GM12878 (cell line): ENCODE measurements at regions not wholly inside any gene's neighbourhood (a gene's known extent, or its start where the extent isn't known, plus 50 kb on each side); places are given as distances from the start of the nearest gene placed in this dataset.

Source experiments
- CREB1 ChIP-seq: IDR thresholded peaks from 2 replicates; pipeline ENCODE4 v1.6.1; 2012; ENCODE audit warnings: low read depth, mild to moderate bottlenecking, inconsistent platforms
- IRF4 ChIP-seq: IDR thresholded peaks from 2 replicates; pipeline ENCODE4 v1.6.1; 2011; ENCODE audit warnings: low read depth, low read length
- SRF ChIP-seq, 2 experiments: IDR thresholded peaks; 2 replicates each; pipeline ENCODE4 v1.6.1; 2011; ENCODE audit warnings: low read depth in 2 of 2, low read length in 2 of 2, mild to moderate bottlenecking in 1 of 2, moderate library complexity in 1 of 2
- STAT3 ChIP-seq: IDR thresholded peaks from 2 replicates; pipeline ENCODE4 v1.6.1; 2011; ENCODE audit warnings: low read depth, low read length, improper control_type of control experiment
- ZNF217 ChIP-seq: fragments of 450-650 bp; IDR thresholded peaks from 2 replicates; pipeline ENCODE4 v1.6.1; 2017; ENCODE audit warnings: antibody characterized with exemption, mild to moderate bottlenecking
- TF ChIP-seq, protein P1 (sequence below): IDR thresholded peaks from 2 replicates; pipeline ENCODE4 v1.6.1; 2012; ENCODE audit warnings: improper control_type of control experiment, low read depth, low read length; ENCODE audit not compliant: insufficient replicate concordance
- TF ChIP-seq, protein P2 (sequence below): fragments of 450-650 bp; formaldehyde crosslinking; IDR thresholded peaks from 2 replicates; pipeline ENCODE4 v1.4.0; 2020; ENCODE audit warnings: mild to moderate bottlenecking, moderate library complexity

DNA sequence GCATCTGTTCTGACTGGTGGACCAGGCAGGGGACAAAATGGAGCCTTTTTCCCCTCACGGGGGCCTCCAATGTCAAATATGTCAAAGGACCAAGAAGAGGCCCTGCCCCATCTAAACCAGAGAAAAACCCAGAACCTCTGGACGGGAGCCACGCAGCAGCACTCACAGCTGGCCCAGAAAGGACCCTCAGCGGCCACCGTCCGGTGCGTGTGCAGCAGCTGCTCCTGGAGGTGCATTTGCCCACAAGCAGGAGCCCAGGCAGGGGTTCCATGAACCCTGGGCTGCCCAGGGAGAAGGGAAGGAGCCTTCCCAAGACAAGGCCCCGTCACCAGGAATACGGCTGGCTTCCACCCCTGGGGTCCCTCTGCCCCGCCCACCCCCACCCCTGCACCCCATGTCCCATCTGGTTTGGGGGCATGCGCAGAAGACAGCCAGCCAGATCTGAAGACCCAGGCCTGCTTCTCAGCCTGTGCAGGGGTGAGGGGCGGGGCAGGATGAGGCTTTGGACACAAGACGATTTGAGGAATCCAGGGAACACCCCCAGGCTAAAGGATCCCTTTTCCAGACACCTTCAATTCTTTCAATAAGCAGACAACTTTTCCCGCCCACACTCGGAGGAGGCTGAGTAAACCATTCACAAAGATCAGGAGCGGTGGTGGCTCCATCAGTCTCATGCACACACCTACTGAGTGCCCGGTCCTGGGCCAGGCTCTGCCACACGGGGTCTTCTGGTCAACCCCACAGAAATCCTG lies 423.1 kb downstream of the SHANK2 start (continued):
- TF ChIP-seq, protein P1, sequence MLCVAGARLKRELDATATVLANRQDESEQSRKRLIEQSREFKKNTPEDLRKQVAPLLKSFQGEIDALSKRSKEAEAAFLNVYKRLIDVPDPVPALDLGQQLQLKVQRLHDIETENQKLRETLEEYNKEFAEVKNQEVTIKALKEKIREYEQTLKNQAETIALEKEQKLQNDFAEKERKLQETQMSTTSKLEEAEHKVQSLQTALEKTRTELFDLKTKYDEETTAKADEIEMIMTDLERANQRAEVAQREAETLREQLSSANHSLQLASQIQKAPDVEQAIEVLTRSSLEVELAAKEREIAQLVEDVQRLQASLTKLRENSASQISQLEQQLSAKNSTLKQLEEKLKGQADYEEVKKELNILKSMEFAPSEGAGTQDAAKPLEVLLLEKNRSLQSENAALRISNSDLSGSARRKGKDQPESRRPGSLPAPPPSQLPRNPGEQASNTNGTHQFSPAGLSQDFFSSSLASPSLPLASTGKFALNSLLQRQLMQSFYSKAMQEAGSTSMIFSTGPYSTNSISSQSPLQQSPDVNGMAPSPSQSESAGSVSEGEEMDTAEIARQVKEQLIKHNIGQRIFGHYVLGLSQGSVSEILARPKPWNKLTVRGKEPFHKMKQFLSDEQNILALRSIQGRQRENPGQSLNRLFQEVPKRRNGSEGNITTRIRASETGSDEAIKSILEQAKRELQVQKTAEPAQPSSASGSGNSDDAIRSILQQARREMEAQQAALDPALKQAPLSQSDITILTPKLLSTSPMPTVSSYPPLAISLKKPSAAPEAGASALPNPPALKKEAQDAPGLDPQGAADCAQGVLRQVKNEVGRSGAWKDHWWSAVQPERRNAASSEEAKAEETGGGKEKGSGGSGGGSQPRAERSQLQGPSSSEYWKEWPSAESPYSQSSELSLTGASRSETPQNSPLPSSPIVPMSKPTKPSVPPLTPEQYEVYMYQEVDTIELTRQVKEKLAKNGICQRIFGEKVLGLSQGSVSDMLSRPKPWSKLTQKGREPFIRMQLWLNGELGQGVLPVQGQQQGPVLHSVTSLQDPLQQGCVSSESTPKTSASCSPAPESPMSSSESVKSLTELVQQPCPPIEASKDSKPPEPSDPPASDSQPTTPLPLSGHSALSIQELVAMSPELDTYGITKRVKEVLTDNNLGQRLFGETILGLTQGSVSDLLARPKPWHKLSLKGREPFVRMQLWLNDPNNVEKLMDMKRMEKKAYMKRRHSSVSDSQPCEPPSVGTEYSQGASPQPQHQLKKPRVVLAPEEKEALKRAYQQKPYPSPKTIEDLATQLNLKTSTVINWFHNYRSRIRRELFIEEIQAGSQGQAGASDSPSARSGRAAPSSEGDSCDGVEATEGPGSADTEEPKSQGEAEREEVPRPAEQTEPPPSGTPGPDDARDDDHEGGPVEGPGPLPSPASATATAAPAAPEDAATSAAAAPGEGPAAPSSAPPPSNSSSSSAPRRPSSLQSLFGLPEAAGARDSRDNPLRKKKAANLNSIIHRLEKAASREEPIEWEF, result no peak
- no peak for TF ChIP-seq ZNF217
- TF ChIP-seq IRF4, result no peak
- TF ChIP-seq SRF (IDR thresholded peaks at IDR 0.05; ENCODE audit: low read depth in 2 of 2, low read length in 2 of 2), result no peak
- TF ChIP-seq, protein P2, sequence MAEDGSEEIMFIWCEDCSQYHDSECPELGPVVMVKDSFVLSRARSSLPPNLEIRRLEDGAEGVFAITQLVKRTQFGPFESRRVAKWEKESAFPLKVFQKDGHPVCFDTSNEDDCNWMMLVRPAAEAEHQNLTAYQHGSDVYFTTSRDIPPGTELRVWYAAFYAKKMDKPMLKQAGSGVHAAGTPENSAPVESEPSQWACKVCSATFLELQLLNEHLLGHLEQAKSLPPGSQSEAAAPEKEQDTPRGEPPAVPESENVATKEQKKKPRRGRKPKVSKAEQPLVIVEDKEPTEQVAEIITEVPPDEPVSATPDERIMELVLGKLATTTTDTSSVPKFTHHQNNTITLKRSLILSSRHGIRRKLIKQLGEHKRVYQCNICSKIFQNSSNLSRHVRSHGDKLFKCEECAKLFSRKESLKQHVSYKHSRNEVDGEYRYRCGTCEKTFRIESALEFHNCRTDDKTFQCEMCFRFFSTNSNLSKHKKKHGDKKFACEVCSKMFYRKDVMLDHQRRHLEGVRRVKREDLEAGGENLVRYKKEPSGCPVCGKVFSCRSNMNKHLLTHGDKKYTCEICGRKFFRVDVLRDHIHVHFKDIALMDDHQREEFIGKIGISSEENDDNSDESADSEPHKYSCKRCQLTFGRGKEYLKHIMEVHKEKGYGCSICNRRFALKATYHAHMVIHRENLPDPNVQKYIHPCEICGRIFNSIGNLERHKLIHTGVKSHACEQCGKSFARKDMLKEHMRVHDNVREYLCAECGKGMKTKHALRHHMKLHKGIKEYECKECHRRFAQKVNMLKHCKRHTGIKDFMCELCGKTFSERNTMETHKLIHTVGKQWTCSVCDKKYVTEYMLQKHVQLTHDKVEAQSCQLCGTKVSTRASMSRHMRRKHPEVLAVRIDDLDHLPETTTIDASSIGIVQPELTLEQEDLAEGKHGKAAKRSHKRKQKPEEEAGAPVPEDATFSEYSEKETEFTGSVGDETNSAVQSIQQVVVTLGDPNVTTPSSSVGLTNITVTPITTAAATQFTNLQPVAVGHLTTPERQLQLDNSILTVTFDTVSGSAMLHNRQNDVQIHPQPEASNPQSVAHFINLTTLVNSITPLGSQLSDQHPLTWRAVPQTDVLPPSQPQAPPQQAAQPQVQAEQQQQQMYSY (CRISPR knock-in tag), result no peak
- no peak for TF ChIP-seq CREB1
- TF ChIP-seq STAT3, result no peak
